DOHH2 (cell line): ENCODE measurements at regions not wholly inside any gene's neighbourhood (a gene's known extent, or its start where the extent isn't known, plus 50 kb on each side); places are given as distances from the start of the nearest gene placed in this dataset.

ENCODE experiments used
- CTCF ChIP-seq: fragments of 200-600 bp; sonication (generic); IDR thresholded peaks from one replicate; pipeline ENCODE4 v1.5.1; 2014; ENCODE audit warnings: antibody characterized with exemption, mild to moderate bottlenecking, low read depth, low read length; ENCODE audit not compliant: poor library complexity, severe bottlenecking
- EZH2phosphoT487 ChIP-seq: fragments of 200-600 bp; sonication (generic); IDR thresholded peaks from 2 replicates; pipeline ENCODE4 v1.6.1; 2017; ENCODE audit warnings: borderline replicate concordance, mild to moderate bottlenecking, antibody characterized with exemption, low read length, moderate library complexity, mixed read lengths

- TF ChIP-seq CTCF (no peak), EZH2phosphoT487 (no peak)
These were observed 147.9 kb upstream of the SEMA3C start for GRCh38 chr7:81066797-81067196.
